GM12878 (cell line): ENCODE measurements at regions not wholly inside any gene's neighbourhood (a gene's known extent, or its start where the extent isn't known, plus 50 kb on each side); places are given as distances from the start of the nearest gene placed in this dataset.

Experiments used
- ATAC-seq: fragments of 200-7000 bp; cut with Tn5 transposase; 3 replicates; pipeline ENCODE4 v1.9.1; 2020; ENCODE audit warnings: mild to moderate bottlenecking, moderate library complexity
- BruUV-seq: library from RNA; stranded (reverse); fragments of 400-500 nt; replicated peaks from 2 replicates; lab custom pipeline; 2021; lab: Mats Ljungman, UMichigan
- CTCF ChIA-PET: fragments of 300-600 bp; sonication (Branson Sonifier 250); formaldehyde crosslinking; extraction: SDS; loops from one replicate; lab custom pipeline; 2021; ENCODE audit warnings: inconsistent platforms; lab: Yijun Ruan, JAX
- POLR2A ChIA-PET: fragments of 350-600 bp; formaldehyde crosslinking; extraction: SDS; loops from one replicate; lab custom pipeline; 2021; ENCODE audit warnings: inconsistent platforms; lab: Charles Lee
- RAD21 ChIA-PET: fragments of 300-600 bp; sonication (Branson Sonifier 250); formaldehyde crosslinking; loops from one replicate; lab custom pipeline; 2023; ENCODE audit warnings: antibody characterized with exemption; ENCODE audit not compliant: unreplicated experiment; lab: Charles Lee
- SMC1A ChIA-PET: fragments of 300-600 bp; sonication (Branson Sonifier 250); formaldehyde crosslinking; loops from one replicate; lab custom pipeline; 2023; ENCODE audit not compliant: unreplicated experiment, uncharacterized antibody; lab: Charles Lee
- DNase-seq: peaks from one replicate; pipeline ENCODE4 v3.0.0-alpha.2; 2011; ENCODE audit warnings: low read depth, low spot score
- FAIRE-seq: peaks from 3 replicates; lab custom pipeline; 2011; peaks lifted over from hg19 to GRCh38; lab: Jason Lieb, UNC
- H2AFZ ChIP-seq: 2 replicates; pipeline ENCODE4 v1.6.0; 2011; ENCODE audit warnings: low read depth, low read length, control low read depth; ENCODE audit not compliant: control insufficient read depth
- H3K27ac ChIP-seq: 2 replicates; pipeline ENCODE4 v1.5.1; 2011; ENCODE audit warnings: control low read depth; ENCODE audit not compliant: control insufficient read depth, insufficient read depth
- H3K27me3 ChIP-seq, 2 experiments: replicated peaks in 1 of 2; 2 replicates each; pipeline versions ENCODE4 v1.6.0 to v1.6.1; 2011; ENCODE audit warnings: low read length in 1 of 2; ENCODE audit not compliant: control insufficient read depth in 2 of 2, insufficient read depth in 2 of 2
- H3K36me3 ChIP-seq, 2 experiments: 2 replicates each; pipeline ENCODE4 v1.5.1; 2011; ENCODE audit warnings: low read length in 1 of 2; ENCODE audit not compliant: control insufficient read depth in 2 of 2, insufficient read depth in 2 of 2
- H3K4me1 ChIP-seq: 2 replicates; pipeline ENCODE4 v1.6.1; 2011; ENCODE audit warnings: mild to moderate bottlenecking, low read length, moderate library complexity, mixed read lengths; ENCODE audit not compliant: control insufficient read depth, insufficient read depth
- H3K4me2 ChIP-seq: 2 replicates; pipeline ENCODE4 v1.6.0; 2011; ENCODE audit warnings: control low read depth; ENCODE audit not compliant: control insufficient read depth, insufficient read depth
- H3K4me3 ChIP-seq: fragments of 200-600 bp; sonication (generic); 2 replicates; pipeline ENCODE4 v1.5.1; 2016
- H3K79me2 ChIP-seq: 2 replicates; pipeline ENCODE4 v1.6.0; 2011; ENCODE audit warnings: low read length; ENCODE audit not compliant: control insufficient read depth, insufficient read depth
- H3K9ac ChIP-seq: 2 replicates; pipeline ENCODE4 v1.8.0; 2011; ENCODE audit warnings: low read length, control low read depth, mixed read lengths; ENCODE audit not compliant: control insufficient read depth, insufficient read depth
- H3K9me3 ChIP-seq: replicated peaks from 3 replicates; pipeline ENCODE4 v1.5.1; 2011; ENCODE audit warnings: mild to moderate bottlenecking, low read length; ENCODE audit not compliant: control insufficient read depth, insufficient read depth
- H4K20me1 ChIP-seq: 2 replicates; pipeline ENCODE4 v1.6.0; 2011; ENCODE audit not compliant: control insufficient read depth, insufficient read depth
- ASH2L ChIP-seq: fragments of 300-600, 200-600 bp; sonication (generic); IDR thresholded peaks from 2 replicates; pipeline ENCODE4 v1.6.1; 2017; ENCODE audit warnings: low read depth, mild to moderate bottlenecking, borderline replicate concordance
- GATAD2B ChIP-seq: fragments of 450-650 bp; conservative IDR thresholded peaks from 2 replicates; pipeline ENCODE4 v1.6.1; 2017; ENCODE audit warnings: low read depth, mild to moderate bottlenecking, moderate library complexity
- JUNB ChIP-seq: IDR thresholded peaks from 2 replicates; pipeline ENCODE4 v1.6.1; 2016; ENCODE audit warnings: antibody characterized with exemption, mild to moderate bottlenecking
- KLF5 ChIP-seq: fragments of 450-650 bp; IDR thresholded peaks from 2 replicates; pipeline ENCODE4 v1.6.1; 2014; ENCODE audit warnings: mild to moderate bottlenecking; ENCODE audit not compliant: partially characterized antibody
- POU2F2 ChIP-seq: IDR thresholded peaks from 3 replicates; pipeline ENCODE4 v1.6.1; 2011; ENCODE audit warnings: low read depth, mild to moderate bottlenecking, low read length, borderline replicate concordance
- TBL1XR1 ChIP-seq: IDR thresholded peaks from 2 replicates; pipeline ENCODE4 v1.6.1; 2012; ENCODE audit warnings: low read depth, low read length, improper control_type of control experiment
- TCF3 ChIP-seq: IDR thresholded peaks from 2 replicates; pipeline ENCODE4 v1.6.1; 2012; ENCODE audit warnings: low read depth, mild to moderate bottlenecking, low read length, borderline replicate concordance; ENCODE audit not compliant: insufficient read depth
- ZNF24 ChIP-seq: fragments of 450-650 bp; IDR thresholded peaks from 2 replicates; pipeline ENCODE4 v1.6.1; 2017; ENCODE audit warnings: antibody characterized with exemption, mild to moderate bottlenecking
- whole genome bisulfite sequencing: methylation state at CpG from one replicate; pipeline ENCODE4 v1.1.6; 2016; ENCODE audit warnings: low lambda C conversion rate; ENCODE audit not compliant: insufficient replicate concordance, insufficient coverage; ENCODE audit errors: missing lambda C conversion rate; 5-methylcytosine and 5-hydroxymethylcytosine counted together
- in situ Hi-C: fragments of 300-500 bp; cut with MboI; formaldehyde crosslinking; loops from 9 replicates; pipeline ENCODE4 v1.14.3; 2018; ENCODE audit warnings: mixed read lengths
- intact Hi-C: fragments of 100-400 bp; cut with micrococcal nuclease; formaldehyde crosslinking; loops from one replicate; pipeline ENCODE4 v1.14.2; 2022; ENCODE audit not compliant: unreplicated experiment
- TF ChIP-seq, protein P1 (sequence below): IDR thresholded peaks from 2 replicates; pipeline ENCODE4 v1.6.1; 2012; ENCODE audit warnings: low read depth, low read length, improper control_type of control experiment
- TF ChIP-seq, protein P2 (sequence below): IDR thresholded peaks from 2 replicates; pipeline ENCODE4 v1.6.1; 2011; ENCODE audit warnings: low read depth, mild to moderate bottlenecking, low read length, moderate library complexity, borderline replicate concordance; ENCODE audit errors: extremely low read depth

- intact Hi-C loops: no loop called here
- Histone ChIP-seq H3K9ac (no peak overlapping the region), H3K27me3 (no peaks in the 10 kb centered on the region), H3K4me2 (no peak overlapping the region), H3K36me3 (no peaks in the 10 kb centered on the region), H3K4me1 (no peaks in the 10 kb centered on the region), H2AFZ (no peak overlapping the region), H4K20me1 (no peaks in the 10 kb centered on the region), H3K27ac (no peak overlapping the region), H3K4me3 (no peak overlapping the region), H3K79me2 (no peaks in the 10 kb centered on the region), H3K9me3 (no peaks in the 10 kb centered on the region)
- no peak for TF ChIP-seq JUNB
- TF ChIP-seq TBL1XR1: no peak
- no peak for TF ChIP-seq ZNF24
- TF ChIP-seq, protein P1, sequence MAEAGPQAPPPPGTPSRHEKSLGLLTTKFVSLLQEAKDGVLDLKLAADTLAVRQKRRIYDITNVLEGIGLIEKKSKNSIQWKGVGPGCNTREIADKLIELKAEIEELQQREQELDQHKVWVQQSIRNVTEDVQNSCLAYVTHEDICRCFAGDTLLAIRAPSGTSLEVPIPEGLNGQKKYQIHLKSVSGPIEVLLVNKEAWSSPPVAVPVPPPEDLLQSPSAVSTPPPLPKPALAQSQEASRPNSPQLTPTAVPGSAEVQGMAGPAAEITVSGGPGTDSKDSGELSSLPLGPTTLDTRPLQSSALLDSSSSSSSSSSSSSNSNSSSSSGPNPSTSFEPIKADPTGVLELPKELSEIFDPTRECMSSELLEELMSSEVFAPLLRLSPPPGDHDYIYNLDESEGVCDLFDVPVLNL: no peak
- TF ChIP-seq GATAD2B: no peak
- TF ChIP-seq TCF3: no peak
- no peak for TF ChIP-seq KLF5
- no peak for TF ChIP-seq POU2F2
- TF ChIP-seq ASH2L: no peak
- TF ChIP-seq, protein P2, sequence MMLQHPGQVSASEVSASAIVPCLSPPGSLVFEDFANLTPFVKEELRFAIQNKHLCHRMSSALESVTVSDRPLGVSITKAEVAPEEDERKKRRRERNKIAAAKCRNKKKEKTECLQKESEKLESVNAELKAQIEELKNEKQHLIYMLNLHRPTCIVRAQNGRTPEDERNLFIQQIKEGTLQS: no peak
- WGBS: 0% methylated on average over 2 of the region's 2 CpGs
- CTCF ChIA-PET: no interaction called here
- BruUV-seq: no TSS peak
- DNase-seq (no peak), FAIRE-seq (no peak), ATAC-seq (no peak)
- POLR2A ChIA-PET: no interaction called here
- RAD21 ChIA-PET: no interaction called here
- in situ Hi-C loops: no loop called here
- SMC1A ChIA-PET: no interaction called here
These were observed 493.4 kb upstream of the TUSC1 start for GRCh38 chr9:26171691-26172090.
